ENCODE measurements at regions not wholly inside any gene's neighbourhood (a gene's known extent, or its start where the extent isn't known, plus 50 kb on each side); places are given as distances from the start of the nearest gene placed in this dataset.

DNA sequence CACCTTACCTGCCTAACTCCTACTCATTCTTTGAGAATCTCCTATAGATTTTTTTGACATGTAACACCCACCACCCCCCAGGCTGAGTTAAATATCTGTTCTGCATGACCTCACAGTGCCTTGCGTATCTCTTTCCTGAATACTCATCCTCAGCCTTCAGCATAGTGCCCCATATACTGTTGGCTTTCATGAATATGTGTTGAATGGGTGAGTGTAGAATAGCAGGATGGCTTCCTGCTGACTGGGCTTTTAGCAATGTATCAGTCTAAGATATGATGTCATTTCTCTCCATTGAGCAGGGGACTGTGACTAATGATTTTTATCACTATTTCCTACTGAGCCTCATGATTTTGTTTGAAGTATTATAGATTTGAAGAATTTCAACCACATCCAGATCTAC lies 361.6 kb upstream of the MARCKS start:
- Mint-ChIP-seq H3K27me3 (ENCODE audit: unreplicated experiment) (no peaks in the 10 kb centered on the region), H3K4me1 (ENCODE audit: unreplicated experiment) (peaks cover 5% of the 10 kb centered on the region), H3K36me3 (ENCODE audit: unreplicated experiment) (no peaks in the 10 kb centered on the region), H3K9me3 (ENCODE audit: unreplicated experiment) (no peaks in the 10 kb centered on the region), H3K27ac (ENCODE audit: unreplicated experiment) (no peak overlapping the region), H3K4me3 (ENCODE audit: unreplicated experiment) (no peak overlapping the region)
- DNase-seq (ENCODE audit: extremely low spot score, unreplicated experiment) = no peak
- TF ChIP-seq, protein P1, sequence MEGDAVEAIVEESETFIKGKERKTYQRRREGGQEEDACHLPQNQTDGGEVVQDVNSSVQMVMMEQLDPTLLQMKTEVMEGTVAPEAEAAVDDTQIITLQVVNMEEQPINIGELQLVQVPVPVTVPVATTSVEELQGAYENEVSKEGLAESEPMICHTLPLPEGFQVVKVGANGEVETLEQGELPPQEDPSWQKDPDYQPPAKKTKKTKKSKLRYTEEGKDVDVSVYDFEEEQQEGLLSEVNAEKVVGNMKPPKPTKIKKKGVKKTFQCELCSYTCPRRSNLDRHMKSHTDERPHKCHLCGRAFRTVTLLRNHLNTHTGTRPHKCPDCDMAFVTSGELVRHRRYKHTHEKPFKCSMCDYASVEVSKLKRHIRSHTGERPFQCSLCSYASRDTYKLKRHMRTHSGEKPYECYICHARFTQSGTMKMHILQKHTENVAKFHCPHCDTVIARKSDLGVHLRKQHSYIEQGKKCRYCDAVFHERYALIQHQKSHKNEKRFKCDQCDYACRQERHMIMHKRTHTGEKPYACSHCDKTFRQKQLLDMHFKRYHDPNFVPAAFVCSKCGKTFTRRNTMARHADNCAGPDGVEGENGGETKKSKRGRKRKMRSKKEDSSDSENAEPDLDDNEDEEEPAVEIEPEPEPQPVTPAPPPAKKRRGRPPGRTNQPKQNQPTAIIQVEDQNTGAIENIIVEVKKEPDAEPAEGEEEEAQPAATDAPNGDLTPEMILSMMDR (IDR thresholded peaks at IDR 0.05) = no peak

GRCh38 chr6:113496166-113496565 lies 361.0 kb upstream of the MARCKS start:
- H3K36me3 Mint-ChIP-seq (ENCODE audit: unreplicated experiment) = no peaks in the 10 kb centered on the region
- TF ChIP-seq, protein P1 (IDR thresholded peaks at IDR 0.05) = no peak
- H3K9me3 Mint-ChIP-seq (ENCODE audit: unreplicated experiment) = no peaks in the 10 kb centered on the region
- H3K27me3 Mint-ChIP-seq (ENCODE audit: unreplicated experiment) = no peaks in the 10 kb centered on the region
- no peak overlapping the region for H3K4me3 Mint-ChIP-seq (ENCODE audit: unreplicated experiment)
- H3K27ac Mint-ChIP-seq (ENCODE audit: unreplicated experiment) = no peak overlapping the region
- H3K4me1 Mint-ChIP-seq (ENCODE audit: unreplicated experiment) = peaks cover 4% of the 10 kb centered on the region
- no peak for DNase-seq (ENCODE audit: extremely low spot score, unreplicated experiment)

DNA sequence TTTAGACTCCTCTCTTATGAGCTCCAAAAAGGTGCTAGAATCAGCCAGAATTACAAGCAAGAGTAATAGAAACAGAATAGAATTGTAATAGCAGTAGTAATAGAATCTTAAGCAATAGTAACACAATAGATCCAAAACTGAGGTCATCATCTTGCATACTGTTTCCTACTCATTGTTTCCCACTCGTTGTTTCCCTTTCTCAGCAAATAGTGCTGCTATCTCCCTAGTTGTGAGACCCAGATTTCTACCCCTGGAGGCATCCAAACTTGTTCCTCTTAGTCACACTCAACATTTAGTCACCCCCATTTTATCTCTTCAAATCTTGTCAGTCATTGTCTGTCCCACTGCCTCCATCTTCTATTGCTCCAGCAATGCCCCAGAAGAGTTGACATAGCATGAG lies 356.9 kb upstream of the MARCKS start:
- Mint-ChIP-seq H3K27ac (ENCODE audit: unreplicated experiment) (no peak overlapping the region), H3K4me3 (ENCODE audit: unreplicated experiment) (no peak overlapping the region), H3K27me3 (ENCODE audit: unreplicated experiment) (no peaks in the 10 kb centered on the region), H3K36me3 (ENCODE audit: unreplicated experiment) (no peaks in the 10 kb centered on the region), H3K9me3 (ENCODE audit: unreplicated experiment) (no peaks in the 10 kb centered on the region), H3K4me1 (ENCODE audit: unreplicated experiment) (no peaks in the 10 kb centered on the region)
- TF ChIP-seq, protein P1 (IDR thresholded peaks at IDR 0.05) = no peak
- DNase-seq (ENCODE audit: extremely low spot score, unreplicated experiment) = no peak

DNA sequence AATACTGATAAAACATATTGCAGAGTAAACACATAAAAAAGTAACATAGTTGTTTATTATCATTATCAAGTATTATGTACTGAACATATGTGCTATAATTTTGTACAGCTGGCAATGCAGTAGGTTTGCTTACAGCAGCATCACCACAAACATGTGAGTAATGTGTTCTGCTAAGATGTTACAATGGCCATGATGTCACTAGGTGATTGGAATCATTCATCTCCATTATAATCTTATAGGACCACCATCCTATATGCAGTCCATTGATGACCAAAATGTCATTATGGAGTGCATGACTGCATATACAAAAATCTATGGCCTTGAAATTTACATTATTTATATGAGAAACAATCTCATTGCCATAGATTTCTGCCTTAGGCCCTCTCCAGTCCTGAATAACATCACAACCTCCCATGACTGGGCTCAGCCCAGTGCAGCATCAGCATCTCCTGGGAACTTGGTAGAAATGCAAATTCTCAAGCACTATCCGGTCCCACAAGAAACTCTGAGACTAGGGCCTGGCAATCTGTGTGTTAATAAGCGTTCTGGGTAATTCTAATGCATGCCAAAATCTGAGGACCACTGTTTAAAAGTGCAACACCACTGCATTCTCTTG lies 352.0 kb upstream of the MARCKS start:
- Mint-ChIP-seq H3K4me1 (ENCODE audit: unreplicated experiment) (no peaks in the 10 kb centered on the region), H3K36me3 (ENCODE audit: unreplicated experiment) (no peaks in the 10 kb centered on the region), H3K27ac (ENCODE audit: unreplicated experiment) (no peak overlapping the region), H3K4me3 (ENCODE audit: unreplicated experiment) (no peak overlapping the region), H3K27me3 (ENCODE audit: unreplicated experiment) (no peaks in the 10 kb centered on the region), H3K9me3 (ENCODE audit: unreplicated experiment) (no peaks in the 10 kb centered on the region)
- TF ChIP-seq, protein P1 (IDR thresholded peaks at IDR 0.05) = no peak
- DNase-seq (ENCODE audit: extremely low spot score, unreplicated experiment) = no peak

- DNase-seq (ENCODE audit: extremely low spot score, unreplicated experiment) = no peak
- H3K4me3 Mint-ChIP-seq (ENCODE audit: unreplicated experiment) = no peak overlapping the region
- H3K9me3 Mint-ChIP-seq (ENCODE audit: unreplicated experiment) = no peaks in the 10 kb centered on the region
- H3K27ac Mint-ChIP-seq (ENCODE audit: unreplicated experiment) = no peak overlapping the region
- no peaks in the 10 kb centered on the region for H3K36me3 Mint-ChIP-seq (ENCODE audit: unreplicated experiment)
- no peaks in the 10 kb centered on the region for H3K27me3 Mint-ChIP-seq (ENCODE audit: unreplicated experiment)
- no peaks in the 10 kb centered on the region for H3K4me1 Mint-ChIP-seq (ENCODE audit: unreplicated experiment)
- TF ChIP-seq, protein P1 (IDR thresholded peaks at IDR 0.05) = no peak
These were observed 348.9 kb upstream of the MARCKS start for GRCh38 chr6:113508249-113508648.

Data from osteocyte (in vitro differentiated cells).